ENCODE measurements at regions not wholly inside any gene's neighbourhood (a gene's known extent, or its start where the extent isn't known, plus 50 kb on each side); places are given as distances from the start of the nearest gene placed in this dataset.
A peak's percentile ranks its signal among the peaks of the same experiment; 100 is the strongest.
"Not testable (repeated sequence)": the region's sequence is repeated elsewhere in the genome, so short reads cannot be mapped to it uniquely, and the experiment has no call there.

- DNase-seq (ENCODE audit: low read depth, low spot score), result no peak
Measured at GRCh38 chr2:207216457-207216856, 50.7 kb upstream of the KLF7 start.

- DNase-seq (ENCODE audit: low read depth, low spot score), result no peak
Measured at GRCh38 chr2:207217442-207217841, 51.7 kb upstream of the KLF7 start.

- DNase-seq (ENCODE audit: low read depth, low spot score), result no peak
Measured at GRCh38 chr2:207219081-207219630, 53.4 kb upstream of the KLF7 start.

GRCh38 chr2:207219676-207220501 lies 54.1 kb upstream of the KLF7 start:
- DNase-seq (ENCODE audit: low read depth, low spot score), result peak; percentile 54

- no peak for DNase-seq (ENCODE audit: low read depth, low spot score)
Measured at GRCh38 chr2:207221731-207222130, 56.0 kb upstream of the KLF7 start.

GRCh38 chr2:207223051-207223450 lies 57.3 kb upstream of the KLF7 start:
- peak; percentile 63 for DNase-seq (ENCODE audit: low read depth, low spot score)

- DNase-seq (ENCODE audit: low read depth, low spot score), result no peak
Measured at GRCh38 chr2:207224381-207224780, 58.6 kb upstream of the KLF7 start.

- no peak for DNase-seq (ENCODE audit: low read depth, low spot score)
Measured at GRCh38 chr2:207224791-207225482, 59.2 kb upstream of the KLF7 start.

GRCh38 chr2:207225773-207226172 lies 60.0 kb upstream of the KLF7 start:
- DNase-seq (ENCODE audit: low read depth, low spot score), result no peak

GRCh38 chr2:207226243-207226642 lies 60.5 kb upstream of the KLF7 start:
- no peak for DNase-seq (ENCODE audit: low read depth, low spot score)

GRCh38 chr2:207226671-207227061 lies 60.9 kb upstream of the KLF7 start:
- no peak for DNase-seq (ENCODE audit: low read depth, low spot score)

- DNase-seq (ENCODE audit: low read depth, low spot score), result no peak
Measured at GRCh38 chr2:207227062-207227748, 61.5 kb upstream of the KLF7 start.

- DNase-seq (ENCODE audit: low read depth, low spot score), result no peak
Measured at GRCh38 chr2:207227749-207228145, 62.0 kb upstream of the KLF7 start.

- no peak for DNase-seq (ENCODE audit: low read depth, low spot score)
Measured at GRCh38 chr2:207228402-207228801, 62.7 kb upstream of the KLF7 start.

GRCh38 chr2:207229161-207229560 lies 63.4 kb upstream of the KLF7 start:
- no peak for DNase-seq (ENCODE audit: low read depth, low spot score)

- no peak for DNase-seq (ENCODE audit: low read depth, low spot score)
Measured at GRCh38 chr2:207230261-207231105, 64.7 kb upstream of the KLF7 start.

- no peak for DNase-seq (ENCODE audit: low read depth, low spot score)
Measured at GRCh38 chr2:207231106-207231865, 65.5 kb upstream of the KLF7 start.

GRCh38 chr2:207231967-207232366 lies 66.2 kb upstream of the KLF7 start:
- DNase-seq (ENCODE audit: low read depth, low spot score), result no peak

- not testable (repeated sequence) for DNase-seq (ENCODE audit: low read depth, low spot score)
Measured at GRCh38 chr2:207233141-207233540, 67.4 kb upstream of the KLF7 start.

- no peak for DNase-seq (ENCODE audit: low read depth, low spot score)
Measured at GRCh38 chr2:207233731-207234130, 68.0 kb upstream of the KLF7 start.

- DNase-seq (ENCODE audit: low read depth, low spot score), result no peak
Measured at GRCh38 chr2:207235621-207236020, 69.9 kb upstream of the KLF7 start.

Measured in smooth muscle cell of the brain vasculature (primary cell).